BLaER1 (cell line): ENCODE measurements at regions not wholly inside any gene's neighbourhood (a gene's known extent, or its start where the extent isn't known, plus 50 kb on each side); places are given as distances from the start of the nearest gene placed in this dataset.
"Not testable (repeated sequence)": the region's sequence is repeated elsewhere in the genome, so short reads cannot be mapped to it uniquely, and the experiment has no call there.

Source experiments
- H3K27ac ChIP-seq: shearing (Covaris generic); formaldehyde crosslinking; 2 replicates; pipeline ENCODE4 v1.8.1; 2022
- H3K27me3 ChIP-seq: shearing (Covaris generic); formaldehyde crosslinking; 2 replicates; pipeline ENCODE4 v1.8.1; 2022
- H3K36me3 ChIP-seq: shearing (Covaris generic); formaldehyde crosslinking; 2 replicates; pipeline ENCODE4 v1.8.1; 2022
- H3K4me1 ChIP-seq: shearing (Covaris generic); formaldehyde crosslinking; 2 replicates; pipeline ENCODE4 v1.8.1; 2022
- H3K4me2 ChIP-seq: shearing (Covaris generic); formaldehyde crosslinking; 2 replicates; pipeline ENCODE4 v1.8.1; 2022
- H3K4me3 ChIP-seq: shearing (Covaris generic); formaldehyde crosslinking; 2 replicates; pipeline ENCODE4 v1.8.1; 2022
- H3K9ac ChIP-seq: shearing (Covaris generic); formaldehyde crosslinking; 2 replicates; pipeline ENCODE4 v1.8.1; 2022
- H3K9me3 ChIP-seq: shearing (Covaris generic); formaldehyde crosslinking; 2 replicates; pipeline ENCODE4 v1.8.1; 2022
- H4K20me1 ChIP-seq: shearing (Covaris generic); formaldehyde crosslinking; 2 replicates; pipeline ENCODE4 v1.8.1; 2022
- Cebpa-rat ChIP-seq: shearing (Covaris generic); IDR thresholded peaks from 2 replicates; pipeline ENCODE4 v1.8.1; 2022

DNA sequence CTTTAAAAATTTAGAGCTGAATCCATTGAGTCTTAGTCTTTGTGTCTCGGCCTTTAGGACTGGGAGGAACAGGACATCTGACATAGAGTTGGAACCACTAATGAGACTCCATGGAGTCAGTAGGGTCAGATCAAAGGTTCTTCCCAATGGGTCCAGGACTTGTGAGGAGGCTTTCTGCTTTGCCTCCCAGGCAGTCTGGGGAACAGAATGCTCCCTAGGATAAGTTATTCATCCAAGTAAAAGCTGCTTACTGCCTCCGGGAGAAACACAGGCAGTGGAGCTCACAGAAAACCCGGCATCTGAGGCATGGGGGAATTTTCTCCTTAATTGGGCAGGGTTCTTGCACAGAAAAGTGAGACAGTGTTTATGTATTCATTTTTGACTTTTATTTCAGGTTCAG lies 216.4 kb downstream of the SEC23IP start:
- TF ChIP-seq Cebpa-rat, result no peak
- Histone ChIP-seq H4K20me1 (no peaks in the 10 kb centered on the region), H3K27ac (no peak overlapping the region), H3K9me3 (no peaks in the 10 kb centered on the region), H3K9ac (no peak overlapping the region), H3K4me1 (peaks cover 11% of the 10 kb centered on the region), H3K36me3 (no peaks in the 10 kb centered on the region), H3K4me3 (no peak overlapping the region), H3K4me2 (no peak overlapping the region), H3K27me3 (no peaks in the 10 kb centered on the region)

DNA sequence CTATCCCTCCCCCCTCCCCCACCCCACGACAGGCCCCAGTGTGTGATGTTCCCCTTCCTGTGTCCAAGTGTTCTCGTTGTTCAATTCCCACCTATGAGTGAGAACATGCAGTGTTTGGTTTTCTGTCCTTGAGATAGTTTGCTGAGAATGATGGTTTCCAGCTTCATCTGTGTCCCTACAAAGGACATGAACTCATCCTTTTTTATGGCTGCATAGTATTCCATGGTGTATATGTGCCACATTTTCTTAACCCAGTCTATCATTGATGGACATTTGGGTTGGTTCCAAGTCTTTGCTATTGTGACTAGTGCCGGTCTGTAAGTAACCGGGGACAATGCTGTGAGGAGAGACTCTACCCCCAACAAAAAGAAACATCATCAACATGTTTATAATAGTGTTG lies 217.2 kb downstream of the SEC23IP start:
- H3K4me3 ChIP-seq, H3K27me3 ChIP-seq, H3K9me3 ChIP-seq, H3K36me3 ChIP-seq, H3K4me2 ChIP-seq, H3K9ac ChIP-seq, H4K20me1 ChIP-seq, H3K27ac ChIP-seq: not testable (repeated sequence)
- H3K4me1 ChIP-seq, result peaks cover 11% of the 10 kb centered on the region

DNA sequence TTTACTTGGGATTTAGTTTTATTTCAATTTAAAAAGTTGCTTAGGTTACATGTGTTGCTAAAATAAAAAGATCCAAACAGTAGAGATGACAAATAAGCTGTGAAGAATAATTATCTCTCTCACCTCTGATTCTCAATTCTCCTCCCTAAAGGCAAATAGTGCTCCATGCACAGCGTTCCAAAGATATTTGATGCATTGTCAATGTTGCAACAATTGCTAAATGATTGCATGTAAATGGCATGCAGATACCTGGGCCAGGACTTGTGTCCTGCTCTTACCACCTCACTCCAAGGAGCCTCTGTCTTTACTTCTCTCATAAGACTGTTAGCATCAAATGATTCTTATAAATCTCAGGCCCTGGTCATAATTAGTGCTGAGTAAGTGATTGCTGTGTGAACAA lies 217.7 kb downstream of the SEC23IP start:
- no peak overlapping the region for H3K9ac ChIP-seq
- no peak for TF ChIP-seq Cebpa-rat
- no peak overlapping the region for H3K27ac ChIP-seq
- H3K36me3 ChIP-seq, result no peaks in the 10 kb centered on the region
- H3K27me3 ChIP-seq, result no peaks in the 10 kb centered on the region
- no peaks in the 10 kb centered on the region for H3K9me3 ChIP-seq
- no peak overlapping the region for H3K4me2 ChIP-seq
- H4K20me1 ChIP-seq, result no peaks in the 10 kb centered on the region
- H3K4me3 ChIP-seq, result no peak overlapping the region
- peaks cover 8% of the 10 kb centered on the region for H3K4me1 ChIP-seq

DNA sequence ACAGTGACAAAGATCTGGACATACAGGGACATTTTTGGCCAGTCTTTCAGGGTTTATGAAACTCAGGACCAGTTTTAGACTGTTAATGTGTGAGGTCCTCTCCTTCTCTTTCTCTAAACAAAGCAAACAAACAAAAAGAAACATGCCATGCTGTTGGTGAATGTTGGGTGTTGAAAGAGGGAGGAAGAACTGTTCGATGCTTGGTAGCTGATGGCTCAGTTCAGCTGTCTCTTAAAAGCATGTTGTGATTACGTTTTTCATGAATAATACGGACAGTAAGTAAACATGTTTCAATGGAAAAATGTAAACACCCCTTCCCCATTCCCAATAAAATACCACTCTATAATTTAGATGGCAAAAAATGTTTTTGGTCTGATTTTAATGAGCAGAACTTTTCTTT lies 219.1 kb downstream of the SEC23IP start:
- H3K4me2 ChIP-seq, result no peak overlapping the region
- H3K36me3 ChIP-seq, result no peaks in the 10 kb centered on the region
- no peaks in the 10 kb centered on the region for H3K4me1 ChIP-seq
- H3K4me3 ChIP-seq, result no peak overlapping the region
- H4K20me1 ChIP-seq, result no peaks in the 10 kb centered on the region
- H3K9me3 ChIP-seq, result no peaks in the 10 kb centered on the region
- no peak overlapping the region for H3K27ac ChIP-seq
- H3K27me3 ChIP-seq, result no peaks in the 10 kb centered on the region
- no peak for TF ChIP-seq Cebpa-rat
- no peak overlapping the region for H3K9ac ChIP-seq

DNA sequence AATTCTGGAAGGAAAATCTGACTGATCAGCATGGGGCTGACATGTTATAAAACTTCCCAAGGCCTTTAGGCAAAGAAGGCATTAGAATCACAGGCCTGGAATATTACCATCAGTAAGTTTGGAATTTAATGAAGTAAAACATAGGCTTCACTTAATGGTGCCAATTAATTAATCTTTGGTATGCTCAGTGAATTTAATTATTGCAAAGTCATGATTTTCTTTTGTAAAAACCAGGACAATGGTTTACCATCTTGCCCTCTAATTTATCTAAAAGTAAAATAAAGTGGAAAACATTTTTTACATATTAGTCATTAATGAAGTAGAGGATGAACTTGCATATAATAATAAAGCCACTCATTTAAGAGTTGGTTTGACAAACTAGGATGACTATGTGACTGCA lies 220.3 kb downstream of the SEC23IP start:
- H3K4me2 ChIP-seq, result no peak overlapping the region
- H3K9me3 ChIP-seq, result no peaks in the 10 kb centered on the region
- no peaks in the 10 kb centered on the region for H3K27me3 ChIP-seq
- TF ChIP-seq Cebpa-rat, result no peak
- H3K4me3 ChIP-seq, result no peak overlapping the region
- H3K27ac ChIP-seq, result no peak overlapping the region
- no peaks in the 10 kb centered on the region for H4K20me1 ChIP-seq
- H3K36me3 ChIP-seq, result no peaks in the 10 kb centered on the region
- no peaks in the 10 kb centered on the region for H3K4me1 ChIP-seq
- H3K9ac ChIP-seq, result no peak overlapping the region

DNA sequence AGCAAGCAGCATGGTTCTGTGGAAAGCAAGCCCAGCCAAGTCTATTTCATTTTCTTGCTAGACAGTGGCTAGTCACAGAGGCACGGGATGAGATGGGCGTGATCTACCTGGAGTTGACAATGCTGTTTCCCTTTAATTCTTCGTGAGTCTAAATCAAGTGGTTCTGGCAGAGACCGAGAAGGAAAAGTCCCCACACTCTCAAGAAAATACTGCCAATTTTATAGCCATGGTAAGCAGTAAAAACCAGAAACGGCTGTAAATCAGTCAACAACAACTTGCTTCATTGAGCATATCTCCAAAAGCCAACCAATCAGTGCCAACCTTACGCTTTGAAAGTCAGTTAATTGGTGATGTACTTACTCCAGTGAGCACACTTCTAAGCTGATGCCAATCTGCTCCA lies 223.4 kb downstream of the SEC23IP start:
- no peaks in the 10 kb centered on the region for H3K9me3 ChIP-seq
- no peaks in the 10 kb centered on the region for H3K36me3 ChIP-seq
- no peak overlapping the region for H3K4me2 ChIP-seq
- H3K4me1 ChIP-seq, result no peaks in the 10 kb centered on the region
- TF ChIP-seq Cebpa-rat, result no peak
- no peaks in the 10 kb centered on the region for H3K27me3 ChIP-seq
- no peaks in the 10 kb centered on the region for H4K20me1 ChIP-seq
- no peak overlapping the region for H3K4me3 ChIP-seq
- no peak overlapping the region for H3K27ac ChIP-seq
- H3K9ac ChIP-seq, result no peak overlapping the region

DNA sequence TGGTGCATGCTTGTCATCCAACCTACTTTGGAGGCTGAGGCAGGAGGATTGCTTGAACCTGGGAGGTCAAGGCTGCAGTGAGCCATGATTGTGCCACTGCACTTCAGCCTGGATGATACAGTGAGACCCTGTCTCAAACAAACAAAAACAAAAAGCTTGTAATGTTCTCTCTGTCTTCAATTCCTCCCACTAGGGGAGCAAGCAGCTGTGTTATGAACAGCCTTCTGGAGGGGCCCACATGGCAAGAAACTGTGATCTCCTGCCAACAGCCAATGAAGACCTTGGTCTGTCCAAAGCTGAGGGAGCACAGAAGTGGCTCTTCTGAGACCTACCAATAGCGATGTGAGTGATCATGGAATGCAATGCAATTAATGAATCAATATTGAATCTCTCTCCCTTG lies 229.2 kb downstream of the SEC23IP start:
- H3K27me3 ChIP-seq, result no peaks in the 10 kb centered on the region
- H3K9ac ChIP-seq, result no peak overlapping the region
- TF ChIP-seq Cebpa-rat, result no peak
- no peaks in the 10 kb centered on the region for H3K36me3 ChIP-seq
- no peaks in the 10 kb centered on the region for H4K20me1 ChIP-seq
- H3K4me1 ChIP-seq, result no peaks in the 10 kb centered on the region
- H3K9me3 ChIP-seq, result no peaks in the 10 kb centered on the region
- H3K27ac ChIP-seq, result no peak overlapping the region
- H3K4me3 ChIP-seq, result no peak overlapping the region
- H3K4me2 ChIP-seq, result no peak overlapping the region

DNA sequence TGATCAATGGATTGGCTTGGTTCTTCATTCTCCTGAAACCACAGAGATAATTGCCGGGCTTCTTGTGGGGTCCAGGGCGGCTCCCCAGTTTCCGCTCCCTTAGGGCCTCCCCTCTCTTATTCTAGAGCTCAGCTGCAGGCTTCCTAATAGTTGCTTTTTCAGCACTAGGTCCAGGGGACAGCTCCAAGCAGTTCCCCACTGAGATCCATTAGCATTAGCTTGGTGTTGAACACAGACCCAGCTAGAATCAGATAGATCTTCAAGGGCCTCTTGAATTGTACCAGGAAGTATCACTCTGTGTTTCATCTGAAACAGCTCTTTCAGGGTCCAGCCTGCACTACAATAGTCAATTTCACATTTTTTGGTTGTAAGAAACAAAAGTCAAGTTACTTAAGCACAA lies 238.7 kb downstream of the SEC23IP start:
- no peak overlapping the region for H3K27ac ChIP-seq
- no peak overlapping the region for H3K9ac ChIP-seq
- no peak overlapping the region for H3K4me2 ChIP-seq
- H3K9me3 ChIP-seq, result 0 out of 2 replicates have a peak, but pooled peaks cover 3% of the 10 kb centered on the region
- no peaks in the 10 kb centered on the region for H3K4me1 ChIP-seq
- H4K20me1 ChIP-seq, result no peaks in the 10 kb centered on the region
- no peaks in the 10 kb centered on the region for H3K27me3 ChIP-seq
- no peak for TF ChIP-seq Cebpa-rat
- no peak overlapping the region for H3K4me3 ChIP-seq
- H3K36me3 ChIP-seq, result no peaks in the 10 kb centered on the region

DNA sequence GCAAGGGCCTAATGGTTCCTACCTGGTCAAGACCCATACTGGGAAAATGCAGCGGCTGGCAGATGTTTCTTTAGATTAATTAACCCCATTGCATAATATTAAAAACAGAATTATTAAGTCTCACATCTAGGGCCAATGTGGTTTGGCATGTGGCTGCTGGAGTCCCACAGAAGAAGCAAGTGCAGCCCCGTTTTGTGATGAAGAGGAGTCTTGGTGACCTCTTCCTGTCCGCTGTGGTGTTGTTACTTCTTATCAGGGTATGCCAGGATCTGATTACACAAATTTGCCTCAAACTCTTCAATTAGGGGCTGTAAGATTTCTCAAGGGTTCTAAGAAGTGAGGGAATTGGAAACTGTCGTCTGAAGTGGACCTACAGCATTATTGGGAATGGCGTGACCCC lies 240.3 kb downstream of the SEC23IP start:
- Histone ChIP-seq H3K4me3 (no peak overlapping the region), H3K27ac (no peak overlapping the region), H3K9ac (no peak overlapping the region), H3K4me2 (no peak overlapping the region), H3K9me3 (no peaks in the 10 kb centered on the region), H4K20me1 (no peaks in the 10 kb centered on the region), H3K36me3 (no peaks in the 10 kb centered on the region), H3K27me3 (no peaks in the 10 kb centered on the region), H3K4me1 (no peaks in the 10 kb centered on the region)
- TF ChIP-seq Cebpa-rat, result no peak

DNA sequence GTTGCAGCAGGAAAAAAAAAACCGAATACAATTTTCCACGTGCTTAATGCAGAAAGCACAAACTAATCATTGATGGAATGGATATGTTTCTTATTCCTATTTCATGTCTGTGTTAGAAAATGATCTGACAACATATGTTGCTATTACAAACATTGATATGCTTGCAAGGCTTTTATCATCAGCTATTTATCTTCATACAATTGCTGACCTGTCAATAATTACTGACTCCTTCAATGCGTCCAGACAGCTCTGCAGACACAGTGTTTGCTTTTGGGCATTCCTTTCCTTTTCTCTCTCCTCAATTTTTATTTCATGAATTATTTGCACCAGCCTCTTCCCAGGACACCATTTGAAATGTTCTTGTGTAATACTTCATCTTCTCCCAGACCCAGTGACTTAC lies 246.2 kb downstream of the SEC23IP start:
- H3K4me3 ChIP-seq, result no peak overlapping the region
- no peak overlapping the region for H3K27ac ChIP-seq

DNA sequence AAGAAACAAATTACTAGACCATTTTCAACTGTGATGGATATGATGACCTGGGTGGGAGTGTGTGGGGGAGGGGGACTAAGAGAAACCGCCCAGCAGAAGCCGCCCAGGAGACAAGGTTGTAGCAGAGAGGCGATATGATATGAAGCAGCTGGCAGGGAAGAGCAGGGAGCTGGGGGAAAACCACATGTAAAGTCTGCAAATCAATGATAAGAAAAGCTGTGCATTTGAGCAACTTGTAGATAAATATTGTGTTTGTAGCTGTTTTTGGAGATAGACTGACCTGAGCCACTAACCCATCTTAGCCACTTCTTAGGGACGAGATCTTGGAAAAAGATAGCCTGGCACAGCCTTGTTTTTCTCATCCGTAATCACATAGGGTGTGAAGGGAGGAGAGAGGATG lies 252.6 kb downstream of the SEC23IP start:
- no peak overlapping the region for H3K27ac ChIP-seq
- H3K27me3 ChIP-seq, result no peaks in the 10 kb centered on the region
- H3K36me3 ChIP-seq, result no peaks in the 10 kb centered on the region
- no peak overlapping the region for H3K9ac ChIP-seq
- no peak overlapping the region for H3K4me3 ChIP-seq
- no peaks in the 10 kb centered on the region for H3K9me3 ChIP-seq
- H3K4me1 ChIP-seq, result peaks cover 7% of the 10 kb centered on the region
- peak overlapping the region; percentile 4; the same call in 1 of the 2 replicates for H3K4me2 ChIP-seq
- no peaks in the 10 kb centered on the region for H4K20me1 ChIP-seq
- TF ChIP-seq Cebpa-rat, result no peak

More for the DNA sequence above, 246.2 kb downstream of the SEC23IP start:
- Histone ChIP-seq H3K36me3 (no peaks in the 10 kb centered on the region), H3K4me1 (no peaks in the 10 kb centered on the region), H3K27me3 (no peaks in the 10 kb centered on the region), H3K9ac (no peak overlapping the region), H3K4me2 (no peak overlapping the region), H3K9me3 (no peaks in the 10 kb centered on the region), H4K20me1 (no peaks in the 10 kb centered on the region)
- TF ChIP-seq Cebpa-rat, result no peak
